Activated naive CD4-positive, alpha-beta T cell treated with anti-CD3 and anti-CD28 coated beads, Interleukin-2, amount 50 U/mL, for 72 hours (primary cell): ENCODE measurements at regions not wholly inside any gene's neighbourhood (a gene's known extent, or its start where the extent isn't known, plus 50 kb on each side); places are given as distances from the start of the nearest gene placed in this dataset.

Experiments
- ATAC-seq, 2 donors: fragments of 150-1000 bp; cut with Tn5 transposase; 2 replicates each; pipeline ENCODE4 v1.10.0; 2021; ENCODE audit warnings: mild to moderate bottlenecking in 2 of 2, moderate library complexity in 2 of 2
- DNase-seq, 2 donors: peaks; one replicate each; pipeline ENCODE4 v3.0.0; 2021 to 2022; ENCODE audit warnings: low spot score in 2 of 2
- H3K27ac Mint-ChIP-seq, 2 donors: one replicate each; pipeline ENCODE4 v1.8.0; 2022; ENCODE audit warnings: mild to moderate bottlenecking in 2 of 2, mixed read lengths in 2 of 2
- H3K36me3 Mint-ChIP-seq, 2 donors: one replicate each; pipeline ENCODE4 v1.8.0; 2022; ENCODE audit warnings: mixed read lengths in 2 of 2
- H3K9me3 Mint-ChIP-seq, 2 donors: one replicate each; pipeline ENCODE4 v1.8.0; 2022; ENCODE audit warnings: mixed read lengths in 2 of 2

DNA sequence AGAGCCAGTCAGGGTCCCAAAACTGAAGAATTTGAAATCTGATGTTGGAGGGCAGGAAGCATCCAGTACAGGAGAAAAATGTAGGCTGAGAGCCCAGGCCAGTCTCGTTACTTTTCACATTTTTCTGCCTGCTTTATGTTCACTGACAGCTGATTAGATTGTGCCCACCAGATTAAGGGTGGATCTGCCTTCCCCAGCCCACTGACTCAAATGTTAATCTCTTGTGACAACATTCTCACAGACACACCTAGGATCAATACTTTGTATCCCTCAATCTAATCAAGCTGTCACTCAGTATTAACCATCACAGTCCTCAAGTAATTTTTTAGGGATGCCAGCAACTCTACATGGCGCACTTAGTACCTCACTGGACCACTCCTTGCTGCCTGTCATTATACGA, 1345.3 kb downstream of the FAM181B start:
- Mint-ChIP-seq H3K36me3 (no peaks in the 10 kb centered on the region), H3K9me3 (peaks cover 5 to 7% of the 10 kb centered on the region in 2 donors), H3K27ac (no peak overlapping the region)
- no peak for ATAC-seq
- DNase-seq = no peak

DNA sequence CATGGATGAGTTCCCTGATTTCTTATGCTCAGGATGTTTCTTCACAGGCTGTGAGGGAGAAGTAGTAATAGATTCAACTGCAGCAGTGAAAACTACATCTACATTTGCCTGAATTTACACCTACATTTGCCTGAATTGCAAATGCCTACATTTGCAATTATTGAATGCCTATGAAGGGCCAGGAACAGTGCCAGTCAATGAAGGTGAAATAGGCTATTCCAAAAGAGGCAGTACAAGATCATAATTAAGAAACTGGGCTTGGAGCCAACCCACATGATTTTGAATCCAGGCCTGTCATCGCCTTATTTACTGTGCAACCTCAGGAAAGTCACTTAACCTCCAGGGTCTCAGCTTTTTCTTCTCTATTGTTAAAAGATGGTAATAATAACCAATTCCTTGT, 1353.3 kb downstream of the FAM181B start:
- ATAC-seq (no peak), DNase-seq (no peak)
- Mint-ChIP-seq H3K27ac (no peak overlapping the region), H3K36me3 (no peaks in the 10 kb centered on the region), H3K9me3 (peaks cover 0 to 9% of the 10 kb centered on the region in 2 donors)

DNA sequence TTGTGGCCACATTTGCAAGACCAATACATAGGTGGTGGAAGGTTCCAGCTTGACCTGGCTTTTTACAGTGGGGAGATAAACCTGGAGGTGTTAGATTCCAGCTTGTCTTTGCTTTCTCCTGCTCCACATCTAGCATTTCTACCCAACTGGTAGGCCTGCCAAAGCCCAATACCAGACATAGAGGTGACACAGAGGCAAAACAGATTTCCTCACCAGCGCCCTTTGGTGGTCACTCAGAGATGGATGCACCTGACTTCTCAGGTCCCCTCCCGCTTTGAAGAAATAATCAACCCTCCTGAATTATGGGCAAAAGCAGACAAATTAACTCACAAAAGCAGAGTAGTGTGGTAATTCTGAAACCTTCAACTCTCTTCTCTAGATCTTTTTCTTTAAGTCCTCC, 1356.2 kb downstream of the FAM181B start:
- Mint-ChIP-seq H3K27ac (no peak overlapping the region), H3K9me3 (peaks cover 0 to 17% of the 10 kb centered on the region in 2 donors), H3K36me3 (no peaks in the 10 kb centered on the region)
- no peak for ATAC-seq
- no peak for DNase-seq

DNA sequence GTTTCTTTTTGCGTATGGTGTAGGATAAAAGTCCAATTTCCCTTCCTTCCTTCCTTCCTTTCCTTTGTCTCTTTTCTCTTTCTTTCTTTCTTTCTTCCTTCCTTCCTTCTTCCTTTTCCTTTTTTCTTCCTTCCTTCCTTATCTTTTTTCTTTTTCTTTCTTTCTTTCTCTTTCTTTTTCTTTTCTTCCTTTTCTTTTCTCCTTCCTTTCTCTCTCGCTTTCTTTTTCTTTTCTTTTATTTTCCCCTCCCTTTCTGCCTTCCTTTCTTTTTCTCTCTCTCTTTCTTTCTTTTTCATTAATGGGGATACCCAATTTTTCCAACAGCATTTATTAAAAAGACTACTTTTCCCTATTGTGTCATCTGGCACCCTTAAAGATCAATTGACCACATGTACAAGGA, 1359.7 kb downstream of the FAM181B start:
- Mint-ChIP-seq H3K27ac (no peak overlapping the region), H3K9me3 (peaks cover 0 to 10% of the 10 kb centered on the region in 2 donors), H3K36me3 (no peaks in the 10 kb centered on the region)
- DNase-seq (no peak), ATAC-seq (no peak)

DNA sequence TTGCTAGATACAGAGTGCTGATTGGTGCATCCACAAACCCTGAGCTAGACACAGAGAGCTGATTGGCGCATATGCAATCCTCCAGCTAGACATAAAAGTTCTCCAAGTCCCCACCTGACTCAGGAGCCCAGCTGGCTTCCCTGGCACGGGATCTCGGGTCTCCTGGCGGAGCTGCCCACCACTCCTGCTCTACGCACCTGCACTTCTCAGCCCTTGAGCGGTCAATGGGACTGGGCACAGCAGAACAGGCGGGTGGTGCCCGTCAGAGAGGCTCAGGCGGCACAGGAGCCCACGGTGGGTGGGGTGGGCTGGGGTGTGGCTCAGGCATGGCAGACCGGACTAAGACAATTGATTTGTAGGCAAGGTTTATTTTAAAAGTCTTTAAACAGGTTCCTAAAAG, 1365.5 kb downstream of the FAM181B start:
- H3K27ac Mint-ChIP-seq = no peak overlapping the region
- no peaks in the 10 kb centered on the region for H3K36me3 Mint-ChIP-seq
- no peak for ATAC-seq
- peaks cover 0 to 7% of the 10 kb centered on the region in 2 donors for H3K9me3 Mint-ChIP-seq
- DNase-seq = no peak

DNA sequence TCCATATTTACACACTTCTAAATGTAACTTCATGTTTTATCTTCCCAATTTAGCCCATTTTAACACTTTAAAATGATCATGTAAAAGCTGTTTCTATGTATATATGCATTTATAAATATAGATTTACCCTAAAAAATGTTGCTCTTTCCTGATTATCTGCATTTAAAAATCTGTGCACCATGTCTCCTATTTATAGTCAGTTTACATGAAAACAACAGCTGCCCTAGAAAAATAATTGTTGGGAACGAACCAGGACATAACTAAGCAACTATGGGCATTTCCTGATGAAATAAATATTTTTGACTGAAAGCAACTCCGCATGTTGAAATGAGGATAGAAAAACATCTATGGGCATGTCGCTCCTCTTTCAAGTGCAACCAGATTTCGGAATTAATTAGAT, 1368.2 kb downstream of the FAM181B start:
- Mint-ChIP-seq H3K36me3 (no peaks in the 10 kb centered on the region), H3K27ac (no peak overlapping the region), H3K9me3 (peaks cover 0 to 7% of the 10 kb centered on the region in 2 donors)
- DNase-seq (no peak), ATAC-seq (no peak)

DNA sequence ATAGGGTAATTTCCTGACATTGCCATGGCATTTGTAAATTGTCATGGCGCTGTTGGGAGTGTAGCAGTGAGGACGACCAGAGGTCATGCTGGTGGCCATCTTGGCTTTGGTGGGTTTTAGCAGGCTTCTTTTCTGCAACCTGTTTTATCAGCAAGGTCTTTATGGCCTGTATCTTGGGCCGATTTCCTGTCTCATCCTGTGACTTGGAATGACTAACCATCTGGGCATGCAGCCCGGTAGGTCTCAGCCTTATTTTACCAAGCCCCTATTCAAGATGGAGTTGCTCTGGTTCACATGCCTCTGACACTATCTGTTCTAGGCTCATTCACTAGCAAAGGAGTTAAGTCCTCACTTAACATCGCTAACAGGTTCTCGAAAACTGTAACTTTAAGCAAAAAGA, 1374.2 kb downstream of the FAM181B start:
- DNase-seq = no peak
- no peak overlapping the region for H3K27ac Mint-ChIP-seq
- H3K9me3 Mint-ChIP-seq = peaks cover 4 to 17% of the 10 kb centered on the region in 2 donors
- H3K36me3 Mint-ChIP-seq = no peaks in the 10 kb centered on the region
- no peak for ATAC-seq

DNA sequence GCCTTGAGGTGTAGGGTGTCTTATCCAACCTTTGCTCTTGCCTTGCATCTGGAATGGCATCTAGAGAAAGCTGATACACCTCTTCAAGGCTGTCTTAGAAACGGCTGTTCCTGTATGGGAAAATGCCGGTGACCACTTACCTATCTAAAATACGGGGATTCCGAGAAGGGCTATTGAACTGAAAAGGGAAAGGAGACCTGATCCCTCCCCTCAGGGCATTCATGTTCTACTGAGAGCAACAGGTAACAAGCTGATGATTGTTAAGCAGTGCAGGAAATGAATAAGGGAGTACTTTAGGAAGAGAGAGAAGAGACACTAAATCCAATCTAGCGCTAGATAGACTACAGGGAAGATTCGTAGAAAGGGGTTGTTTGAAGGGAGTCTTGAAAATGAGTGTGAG, 1388.1 kb downstream of the FAM181B start:
- peaks cover 6 to 11% of the 10 kb centered on the region in 2 donors for H3K9me3 Mint-ChIP-seq
- no peak for ATAC-seq
- no peaks in the 10 kb centered on the region for H3K36me3 Mint-ChIP-seq
- DNase-seq = no peak
- H3K27ac Mint-ChIP-seq = no peak overlapping the region

DNA sequence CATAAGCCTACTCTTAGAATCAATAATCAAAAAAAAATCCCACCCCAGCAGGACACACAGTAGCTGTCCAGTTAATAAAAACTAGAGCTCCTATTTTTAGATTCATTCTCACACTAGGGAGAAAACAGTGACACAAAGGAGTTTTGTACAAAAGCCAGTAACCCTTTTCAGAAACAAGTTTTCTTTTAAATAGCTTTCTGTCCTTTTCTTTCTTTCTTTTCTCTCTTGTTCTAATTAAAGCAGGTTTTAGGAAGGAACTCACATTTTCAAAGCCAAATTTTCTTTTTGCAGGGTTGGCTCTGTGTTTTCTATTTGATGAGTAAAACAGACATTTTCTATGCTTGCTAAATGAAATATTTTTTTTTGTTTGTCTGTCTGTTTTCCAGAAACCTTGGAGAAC, 1390.7 kb downstream of the FAM181B start:
- no peak for ATAC-seq
- Mint-ChIP-seq H3K36me3 (no peaks in the 10 kb centered on the region), H3K9me3 (peaks cover 6 to 11% of the 10 kb centered on the region in 2 donors), H3K27ac (no peak overlapping the region)
- DNase-seq = no peak

DNA sequence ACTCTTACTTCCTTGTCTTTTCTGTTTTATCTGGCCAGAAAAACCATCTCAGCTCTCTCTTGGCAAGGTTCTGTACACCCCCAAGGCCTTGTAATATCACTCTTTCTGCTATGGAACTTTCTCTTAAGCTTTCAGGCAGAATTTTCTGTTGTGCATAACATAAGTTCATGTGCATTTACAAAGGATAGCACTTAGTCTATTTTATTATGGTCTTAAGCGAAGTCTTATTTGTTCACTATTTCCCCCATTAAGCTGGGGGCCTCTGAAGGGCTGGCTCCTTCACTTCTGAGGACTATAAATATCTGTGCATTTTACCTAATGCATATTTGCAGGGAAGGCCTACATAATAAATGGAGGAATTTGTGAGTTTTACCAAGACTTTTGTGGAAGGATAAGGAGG, 1393.4 kb downstream of the FAM181B start:
- Mint-ChIP-seq H3K36me3 (no peaks in the 10 kb centered on the region), H3K27ac (no peak overlapping the region), H3K9me3 (peaks cover 8 to 16% of the 10 kb centered on the region in 2 donors)
- no peak for DNase-seq
- no peak for ATAC-seq

DNA sequence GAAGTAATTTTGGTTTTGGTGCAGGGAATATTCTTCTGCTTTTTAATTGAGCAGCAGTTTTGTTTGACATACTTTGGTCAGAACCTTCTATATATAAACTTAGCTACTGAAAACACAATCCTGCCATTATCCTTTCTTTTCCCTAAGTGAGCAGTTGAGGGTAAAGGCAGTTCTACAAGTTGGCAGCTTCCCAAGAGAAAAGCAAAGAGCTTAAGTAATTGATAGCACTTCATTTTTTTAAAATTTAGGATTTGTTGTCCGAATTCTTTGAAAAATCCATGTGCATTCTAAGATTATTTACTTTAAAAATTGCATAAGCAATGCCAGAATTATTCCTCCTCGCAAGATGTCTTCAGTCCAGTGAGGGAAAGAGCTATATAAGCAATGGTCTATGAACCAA, 1394.1 kb downstream of the FAM181B start:
- Mint-ChIP-seq H3K27ac (no peak overlapping the region), H3K36me3 (no peaks in the 10 kb centered on the region), H3K9me3 (peaks cover 10 to 18% of the 10 kb centered on the region in 2 donors)
- no peak for ATAC-seq
- no peak for DNase-seq

DNA sequence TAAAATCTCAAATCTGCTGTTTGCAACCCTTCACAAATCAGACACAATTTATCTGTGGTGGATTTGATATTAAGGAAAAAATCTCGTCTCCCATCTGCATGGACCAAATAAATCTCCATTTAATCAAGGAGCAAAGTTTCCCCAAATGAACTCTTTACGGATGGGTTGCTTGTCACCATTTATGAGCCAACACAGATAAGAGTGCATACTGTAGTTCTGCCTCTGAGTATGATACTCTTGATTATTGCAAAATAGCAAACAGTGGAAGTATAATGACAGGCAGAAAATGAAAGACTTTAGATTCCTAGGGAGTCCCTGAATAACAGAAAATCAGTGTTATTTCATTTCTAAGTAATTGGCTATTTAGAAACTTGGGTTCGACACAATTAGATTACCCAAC, 1395.9 kb downstream of the FAM181B start:
- ATAC-seq (no peak), DNase-seq (no peak)
- Mint-ChIP-seq H3K9me3 (peaks cover 13 to 18% of the 10 kb centered on the region in 2 donors), H3K36me3 (no peaks in the 10 kb centered on the region), H3K27ac (no peak overlapping the region)

DNA sequence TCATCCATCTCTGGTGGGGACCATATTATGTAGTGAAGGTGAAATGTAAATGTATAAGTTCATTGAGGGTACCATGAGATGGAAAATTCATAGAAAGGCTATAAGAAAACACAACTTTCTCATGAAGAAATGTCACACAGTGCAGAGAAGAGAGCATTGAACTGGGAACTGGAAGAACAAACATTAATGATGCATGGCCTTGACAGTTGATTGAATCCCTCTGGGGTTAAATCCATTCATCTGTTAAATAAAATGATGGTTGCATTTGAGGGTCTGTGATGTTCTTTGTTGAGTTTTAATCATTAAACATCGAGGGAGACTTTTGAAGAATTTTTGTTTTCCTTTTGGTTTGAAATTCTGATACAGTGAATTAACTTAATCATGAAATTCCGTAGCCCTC, 1401.4 kb downstream of the FAM181B start:
- H3K36me3 Mint-ChIP-seq = no peaks in the 10 kb centered on the region
- H3K9me3 Mint-ChIP-seq = peaks cover 17 to 24% of the 10 kb centered on the region in 2 donors
- no peak for DNase-seq
- H3K27ac Mint-ChIP-seq = no peak overlapping the region
- ATAC-seq = no peak

DNA sequence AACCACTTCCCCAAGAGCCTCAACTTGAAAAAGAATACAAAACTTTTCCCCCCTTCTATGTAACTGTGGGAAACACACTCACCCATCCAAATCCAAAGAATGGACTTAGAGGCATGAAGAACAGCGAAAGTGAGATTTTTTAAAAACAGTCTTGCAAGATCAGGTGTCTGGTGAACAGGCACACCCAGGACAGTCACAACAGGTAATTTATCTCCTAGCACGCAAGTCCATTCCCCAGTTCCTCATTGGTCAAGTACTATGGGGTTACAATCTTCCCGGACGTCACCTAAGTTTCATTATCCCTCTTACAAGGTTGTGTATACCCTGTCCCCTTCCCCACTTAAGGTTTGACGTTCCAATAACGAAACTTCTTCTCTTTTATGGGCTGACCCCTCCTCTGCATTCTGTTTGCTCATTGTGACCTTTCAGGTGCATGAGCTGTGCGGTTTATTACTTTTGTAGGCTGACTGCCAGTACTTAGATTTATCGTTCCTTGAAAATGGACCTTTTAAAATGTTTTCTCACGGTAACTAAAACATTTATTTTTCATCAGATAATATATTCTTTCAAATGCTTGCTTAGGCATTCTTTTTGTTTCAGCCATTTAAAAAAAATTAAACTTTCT, 1401.9 kb downstream of the FAM181B start:
- ATAC-seq = no peak

DNA sequence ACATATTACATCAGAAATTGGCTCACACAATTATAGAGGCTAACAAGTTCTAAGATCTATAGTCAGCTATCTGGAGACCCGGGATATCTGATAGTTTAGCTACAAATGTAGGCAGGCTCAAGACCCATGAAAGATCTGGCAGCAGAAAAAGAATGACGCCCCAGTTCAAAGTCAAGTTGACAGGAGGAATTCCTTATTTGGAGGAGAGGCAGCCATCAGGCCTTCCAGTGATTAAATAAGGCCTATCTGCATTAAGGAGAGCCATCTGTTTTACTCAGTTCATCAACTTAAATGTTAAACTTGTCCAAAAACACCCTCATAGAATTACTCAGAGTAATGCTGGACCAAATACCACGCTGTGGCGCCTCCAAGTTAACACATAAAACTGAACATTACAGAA, 1402.6 kb downstream of the FAM181B start:
- no peak for ATAC-seq
- H3K9me3 Mint-ChIP-seq = peaks cover 14 to 17% of the 10 kb centered on the region in 2 donors
- H3K36me3 Mint-ChIP-seq = no peaks in the 10 kb centered on the region
- no peak for DNase-seq
- H3K27ac Mint-ChIP-seq = no peak overlapping the region

More for the DNA sequence above, 1401.9 kb downstream of the FAM181B start:
- peaks cover 15 to 18% of the 10 kb centered on the region in 2 donors for H3K9me3 Mint-ChIP-seq
- no peaks in the 10 kb centered on the region for H3K36me3 Mint-ChIP-seq
- DNase-seq = no peak
- H3K27ac Mint-ChIP-seq = no peak overlapping the region

DNA sequence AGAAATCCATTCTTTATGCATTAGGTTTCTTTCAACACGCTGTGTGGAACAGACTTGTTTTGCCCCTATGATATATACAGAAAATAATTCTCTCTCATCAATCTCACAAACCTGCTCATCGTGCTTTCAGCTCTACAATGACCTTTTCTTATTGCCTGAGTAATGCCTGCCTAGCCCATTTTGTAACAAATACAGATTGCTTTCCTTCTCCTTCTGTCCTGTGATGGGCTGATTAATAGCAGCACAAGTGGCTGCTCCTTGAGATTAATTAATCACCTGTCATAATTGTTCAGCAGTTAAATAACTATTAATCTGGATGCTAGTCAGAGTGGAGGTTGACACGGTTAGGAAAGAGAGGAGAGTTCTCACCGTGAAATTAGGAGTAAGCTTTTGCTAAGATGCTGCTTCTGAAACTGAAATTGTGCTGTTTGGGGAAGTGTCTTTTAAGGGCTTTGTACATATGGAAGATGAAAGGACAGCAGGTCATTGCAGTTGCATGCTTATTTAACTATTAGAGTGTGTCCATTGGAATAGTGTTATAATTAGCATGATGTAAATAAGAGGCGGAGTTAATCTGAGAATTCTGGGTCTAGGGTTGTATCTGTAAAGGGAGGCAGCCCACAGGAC, 1430.5 kb downstream of the FAM181B start:
- H3K27ac Mint-ChIP-seq = no peak overlapping the region
- no peak for ATAC-seq
- peaks cover 11 to 18% of the 10 kb centered on the region in 2 donors for H3K9me3 Mint-ChIP-seq
- H3K36me3 Mint-ChIP-seq = no peaks in the 10 kb centered on the region
- DNase-seq = no peak

DNA sequence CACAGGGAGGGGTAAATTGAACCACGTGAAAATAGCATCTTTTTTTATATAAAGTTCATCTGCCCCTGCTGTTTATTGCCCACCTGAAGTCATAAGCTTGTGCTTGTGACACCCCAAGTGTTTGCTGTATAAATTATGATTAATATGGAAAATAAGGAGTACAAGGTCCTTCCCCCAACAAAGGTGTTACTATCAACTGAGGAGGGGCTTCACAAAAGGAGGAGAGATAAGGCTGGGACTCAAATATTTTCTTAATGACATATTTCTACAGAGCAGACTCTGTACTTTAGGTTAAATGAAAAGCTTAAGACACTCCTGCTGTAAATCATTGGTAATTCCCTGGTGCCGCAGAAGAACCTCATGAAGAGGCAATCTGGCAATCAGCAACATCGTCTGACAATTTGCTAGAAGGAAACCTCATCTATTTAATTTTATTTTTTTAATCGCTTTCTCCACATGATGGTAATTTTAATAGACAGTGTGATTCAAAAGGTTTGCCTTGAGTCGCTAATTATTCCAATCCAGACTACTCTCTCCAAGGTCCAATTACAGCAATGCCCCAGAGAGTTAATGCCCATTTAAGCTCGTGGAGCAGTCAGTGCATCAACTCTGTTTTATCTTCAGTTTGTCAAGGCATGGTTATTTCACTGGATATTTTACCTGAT, 1432.4 kb downstream of the FAM181B start:
- Mint-ChIP-seq H3K9me3 (peaks cover 11 to 17% of the 10 kb centered on the region in 2 donors), H3K36me3 (no peaks in the 10 kb centered on the region), H3K27ac (no peak overlapping the region)
- DNase-seq = no peak
- no peak for ATAC-seq

DNA sequence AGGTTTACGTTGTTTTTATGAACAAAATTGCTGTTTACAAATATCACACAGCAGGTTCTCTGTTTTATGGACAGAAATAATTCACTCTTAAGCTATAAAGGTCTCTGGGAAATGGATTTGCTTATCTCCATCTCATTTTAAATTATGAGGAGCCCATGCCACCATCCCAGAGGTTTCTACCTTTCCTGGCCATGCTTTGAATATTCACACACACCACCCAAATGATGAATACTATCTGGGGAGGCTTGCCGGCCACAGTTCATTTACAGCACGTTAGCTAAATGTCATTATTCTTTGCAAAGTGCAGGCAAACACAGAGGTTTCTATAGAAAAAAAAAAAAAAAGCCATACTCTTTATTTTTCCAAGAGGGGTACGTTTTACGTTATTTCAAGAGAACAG, 1446.7 kb downstream of the FAM181B start:
- Mint-ChIP-seq H3K27ac (no peak overlapping the region), H3K36me3 (peaks cover 0 to 4% of the 10 kb centered on the region in 2 donors), H3K9me3 (peaks cover 17 to 18% of the 10 kb centered on the region in 2 donors)
- DNase-seq = no peak
- no peak for ATAC-seq
